Osteocyte (in vitro differentiated cells): ENCODE measurements at regions not wholly inside any gene's neighbourhood (a gene's known extent, or its start where the extent isn't known, plus 50 kb on each side); places are given as distances from the start of the nearest gene placed in this dataset.

ENCODE experiments used
- DNase-seq: peaks from one replicate; pipeline ENCODE4 v3.0.0; 2021; ENCODE audit warnings: mixed read lengths; ENCODE audit not compliant: unreplicated experiment; ENCODE audit errors: extremely low spot score
- H3K27ac Mint-ChIP-seq: one replicate; pipeline ENCODE4 v1.8.0; 2021; ENCODE audit warnings: mild to moderate bottlenecking, mixed read lengths; ENCODE audit not compliant: unreplicated experiment
- H3K27me3 Mint-ChIP-seq: one replicate; pipeline ENCODE4 v1.8.0; 2021; ENCODE audit warnings: mixed read lengths; ENCODE audit not compliant: unreplicated experiment
- H3K36me3 Mint-ChIP-seq: one replicate; pipeline ENCODE4 v1.8.0; 2021; ENCODE audit warnings: mixed read lengths; ENCODE audit not compliant: unreplicated experiment
- H3K4me1 Mint-ChIP-seq: one replicate; pipeline ENCODE4 v1.8.0; 2021; ENCODE audit warnings: mixed read lengths; ENCODE audit not compliant: unreplicated experiment
- H3K4me3 Mint-ChIP-seq: one replicate; pipeline ENCODE4 v1.8.0; 2021; ENCODE audit warnings: mild to moderate bottlenecking, moderate library complexity, mixed read lengths; ENCODE audit not compliant: unreplicated experiment
- H3K9me3 Mint-ChIP-seq: one replicate; pipeline ENCODE4 v1.8.0; 2021; ENCODE audit warnings: mixed read lengths; ENCODE audit not compliant: unreplicated experiment
- TF ChIP-seq, protein P1 (sequence below): fragments of 200-600 bp; sonication (generic); IDR thresholded peaks from 2 replicates; pipeline ENCODE4 v1.5.0; 2021; ENCODE audit warnings: antibody characterized with exemption, mild to moderate bottlenecking, moderate library complexity

DNA sequence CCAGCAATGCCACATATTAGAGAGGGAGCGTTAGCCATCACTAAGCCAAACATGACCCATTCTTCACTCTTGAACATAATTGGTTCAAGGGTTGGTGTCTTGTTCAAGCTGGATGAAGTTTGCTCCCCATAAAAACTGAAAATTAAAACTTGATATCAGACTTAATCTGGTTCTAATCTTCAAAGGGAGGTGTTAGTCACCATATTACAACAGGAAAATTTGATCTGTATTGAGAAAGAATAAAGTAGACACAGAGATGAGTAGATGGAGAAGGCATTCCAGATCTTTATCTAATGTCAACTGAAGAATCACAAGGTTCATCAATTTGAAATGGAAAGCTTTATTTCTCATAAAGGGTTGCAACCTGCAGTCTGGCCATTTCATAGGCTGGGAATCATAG lies 972.8 kb downstream of the HACE1 start:
- Mint-ChIP-seq H3K27me3 (no peaks in the 10 kb centered on the region), H3K9me3 (no peaks in the 10 kb centered on the region), H3K36me3 (no peaks in the 10 kb centered on the region), H3K4me1 (no peaks in the 10 kb centered on the region), H3K4me3 (no peak overlapping the region), H3K27ac (no peak overlapping the region)
- DNase-seq: no peak
- TF ChIP-seq, protein P1, sequence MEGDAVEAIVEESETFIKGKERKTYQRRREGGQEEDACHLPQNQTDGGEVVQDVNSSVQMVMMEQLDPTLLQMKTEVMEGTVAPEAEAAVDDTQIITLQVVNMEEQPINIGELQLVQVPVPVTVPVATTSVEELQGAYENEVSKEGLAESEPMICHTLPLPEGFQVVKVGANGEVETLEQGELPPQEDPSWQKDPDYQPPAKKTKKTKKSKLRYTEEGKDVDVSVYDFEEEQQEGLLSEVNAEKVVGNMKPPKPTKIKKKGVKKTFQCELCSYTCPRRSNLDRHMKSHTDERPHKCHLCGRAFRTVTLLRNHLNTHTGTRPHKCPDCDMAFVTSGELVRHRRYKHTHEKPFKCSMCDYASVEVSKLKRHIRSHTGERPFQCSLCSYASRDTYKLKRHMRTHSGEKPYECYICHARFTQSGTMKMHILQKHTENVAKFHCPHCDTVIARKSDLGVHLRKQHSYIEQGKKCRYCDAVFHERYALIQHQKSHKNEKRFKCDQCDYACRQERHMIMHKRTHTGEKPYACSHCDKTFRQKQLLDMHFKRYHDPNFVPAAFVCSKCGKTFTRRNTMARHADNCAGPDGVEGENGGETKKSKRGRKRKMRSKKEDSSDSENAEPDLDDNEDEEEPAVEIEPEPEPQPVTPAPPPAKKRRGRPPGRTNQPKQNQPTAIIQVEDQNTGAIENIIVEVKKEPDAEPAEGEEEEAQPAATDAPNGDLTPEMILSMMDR: no peak

DNA sequence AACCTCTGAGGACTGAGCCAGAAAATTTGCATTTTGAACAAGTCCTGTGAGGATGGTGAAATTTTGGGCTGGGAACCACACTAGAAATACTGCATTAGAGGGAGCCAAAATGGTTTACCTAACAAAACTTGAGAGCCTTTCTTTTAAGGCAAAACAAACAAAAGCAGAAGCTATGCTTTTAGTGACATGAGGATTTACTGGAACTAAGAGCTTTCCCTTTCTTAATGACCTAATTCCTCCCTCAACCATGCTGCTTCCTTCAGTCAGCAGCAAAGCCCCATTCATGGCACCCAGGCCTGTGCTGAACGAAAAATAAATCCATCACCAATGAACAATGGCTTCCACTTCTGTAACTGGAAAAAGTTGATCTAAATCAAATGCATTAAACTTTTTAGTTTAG lies 974.3 kb downstream of the HACE1 start:
- H3K9me3 Mint-ChIP-seq: peaks cover under 1% of the 10 kb centered on the region
- H3K27ac Mint-ChIP-seq: no peak overlapping the region
- TF ChIP-seq, protein P1: no peak

DNA sequence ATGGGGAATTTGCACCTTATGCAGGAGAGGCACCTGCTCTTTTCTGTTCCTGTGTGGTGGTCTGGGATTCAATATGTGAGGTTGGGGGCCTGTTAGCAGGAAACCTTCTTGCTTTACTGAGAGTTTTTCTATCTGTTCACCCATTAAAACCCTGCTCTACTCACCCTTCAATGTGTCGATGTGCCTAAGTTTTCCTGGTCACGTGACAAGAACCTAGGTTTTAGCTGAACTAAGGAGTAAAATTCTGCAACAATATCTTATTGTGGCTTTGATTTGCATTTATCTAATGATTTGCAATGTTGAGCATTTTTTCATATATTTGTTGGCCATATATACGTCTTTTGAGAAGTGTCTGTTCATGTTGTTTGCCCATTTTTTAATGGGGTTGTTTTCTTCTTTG lies 979.9 kb downstream of the HACE1 start:
- peaks cover 8% of the 10 kb centered on the region for H3K9me3 Mint-ChIP-seq
- H3K4me1 Mint-ChIP-seq: no peaks in the 10 kb centered on the region
- H3K27ac Mint-ChIP-seq: no peak overlapping the region
- DNase-seq: no peak
- no peaks in the 10 kb centered on the region for H3K27me3 Mint-ChIP-seq
- H3K36me3 Mint-ChIP-seq: no peaks in the 10 kb centered on the region
- TF ChIP-seq, protein P1: no peak
- no peak overlapping the region for H3K4me3 Mint-ChIP-seq

More for the DNA sequence above, 974.3 kb downstream of the HACE1 start:
- Mint-ChIP-seq H3K4me3 (no peak overlapping the region), H3K4me1 (no peaks in the 10 kb centered on the region), H3K27me3 (no peaks in the 10 kb centered on the region), H3K36me3 (no peaks in the 10 kb centered on the region)
- no peak for DNase-seq

DNA sequence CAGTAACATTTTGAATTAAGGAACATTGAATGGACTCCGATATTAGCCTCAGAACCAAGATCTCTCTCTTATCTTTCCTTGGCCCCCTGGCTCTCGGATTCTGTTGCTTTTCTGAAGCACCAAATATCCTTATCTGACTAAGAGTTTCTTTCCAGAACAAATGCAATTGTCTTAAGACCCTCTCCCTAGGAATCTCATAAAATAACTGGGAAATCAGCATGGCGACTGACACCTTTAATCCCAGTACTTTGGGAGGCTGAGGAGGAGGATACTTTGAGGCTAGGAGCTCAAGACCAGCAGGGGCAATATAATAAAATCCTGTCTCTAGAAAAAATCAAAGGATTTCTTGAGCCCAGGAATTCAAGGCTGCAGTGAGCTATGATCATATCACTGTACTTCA lies 984.5 kb downstream of the HACE1 start:
- Mint-ChIP-seq H3K9me3 (peaks cover 5% of the 10 kb centered on the region), H3K36me3 (no peaks in the 10 kb centered on the region), H3K27me3 (peaks cover 3% of the 10 kb centered on the region), H3K27ac (no peak overlapping the region), H3K4me1 (no peaks in the 10 kb centered on the region), H3K4me3 (no peak overlapping the region)
- TF ChIP-seq, protein P1: no peak
- DNase-seq: no peak

DNA sequence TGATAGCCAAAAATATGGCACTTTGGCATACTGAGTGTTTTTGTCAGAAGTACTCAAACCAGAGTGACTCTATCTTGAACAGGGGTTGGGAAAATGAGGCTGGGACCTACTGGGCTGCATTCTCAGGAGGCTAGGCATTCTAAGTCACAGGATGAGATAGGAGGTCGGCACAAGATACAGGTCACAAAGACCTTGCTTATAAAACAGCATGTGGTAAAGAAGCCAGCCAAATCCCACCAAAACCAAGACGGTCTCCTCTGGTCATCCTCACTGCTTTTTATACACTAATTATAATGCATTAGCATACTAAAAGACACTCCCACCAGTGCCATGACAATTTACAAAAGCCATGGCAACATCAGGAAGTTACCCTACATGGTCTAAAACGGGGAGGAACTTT lies 985.1 kb downstream of the HACE1 start:
- TF ChIP-seq, protein P1: no peak
- DNase-seq: no peak
- no peaks in the 10 kb centered on the region for H3K9me3 Mint-ChIP-seq
- peaks cover 3% of the 10 kb centered on the region for H3K27me3 Mint-ChIP-seq
- no peaks in the 10 kb centered on the region for H3K4me1 Mint-ChIP-seq
- no peak overlapping the region for H3K4me3 Mint-ChIP-seq
- no peak overlapping the region for H3K27ac Mint-ChIP-seq
- no peaks in the 10 kb centered on the region for H3K36me3 Mint-ChIP-seq
